ENCODE measurements at regions not wholly inside any gene's neighbourhood (a gene's known extent, or its start where the extent isn't known, plus 50 kb on each side); places are given as distances from the start of the nearest gene placed in this dataset.

GRCh38 chr12:46089414-46090162 is 99.2 kb upstream of the SCAF11 start:
- ATAC-seq (ENCODE audit: low read depth), result no peak
- CTCF ChIA-PET, result no interaction called here
- intact Hi-C loops (cut with micrococcal nuclease), result no loop called here

More at GRCh38 chr12:46089414-46090162, 99.2 kb upstream of the SCAF11 start:
- H3K9ac ChIP-seq (ENCODE audit: low read depth, low read length), result no peak overlapping the region
- no TSS peak for BruUV-seq (replicated peaks)
- no peak overlapping the region for H4K8ac ChIP-seq (ENCODE audit: low read depth in 2 of 2, low read length in 2 of 2)
- peaks cover 9% of the 10 kb centered on the region for H3K9me3 ChIP-seq (ENCODE audit: control insufficient read depth, insufficient read depth, low read length)
- H4K91ac ChIP-seq (ENCODE audit: insufficient read depth, low read depth, low read length), result no peak overlapping the region
- DNase-seq, result no peak
- no peaks in the 10 kb centered on the region for H3K79me1 ChIP-seq (ENCODE audit: low read depth in 1 of 2, low read length in 2 of 2)
- no peak overlapping the region for H2BK15ac ChIP-seq (ENCODE audit: low read depth, low read length)
- H3K18ac ChIP-seq (ENCODE audit: low read depth, low read length), result no peak overlapping the region
- no peak overlapping the region for H3K14ac ChIP-seq (replicated peaks; ENCODE audit: low read depth, low read length)
- in situ Hi-C loops (cut with MboI; ENCODE audit: low sequenced_read_pairs), result no loop called here
- no peak overlapping the region for H2BK20ac ChIP-seq (ENCODE audit: low read depth, low read length)
- no peak for TF ChIP-seq MAFK (IDR thresholded peaks at IDR 0.05; ENCODE audit: low read depth, low read length)
- TF ChIP-seq MAZ (IDR thresholded peaks at IDR 0.05; ENCODE audit: borderline replicate concordance, low read depth, low read length), result no peak
- H2AK5ac ChIP-seq (ENCODE audit: low read depth, low read length), result no peak overlapping the region
- no peak overlapping the region for H4K5ac ChIP-seq (ENCODE audit: low read depth, low read length)
- dilution Hi-C loops (cut with HindIII; ENCODE audit: low sequenced_read_pairs, unreplicated experiment), result no loop called here
- H4K20me1 ChIP-seq (ENCODE audit: insufficient read depth, low read length), result no peaks in the 10 kb centered on the region
- no peaks in the 10 kb centered on the region for H3K4me1 ChIP-seq (ENCODE audit: control insufficient read depth, insufficient read depth, low read length)
- no peak overlapping the region for H3K27ac ChIP-seq (ENCODE audit: insufficient read depth, low read length)
- no peaks in the 10 kb centered on the region for H3K36me3 ChIP-seq (ENCODE audit: control insufficient read depth, insufficient read depth, low read length)
- no peak overlapping the region for H3K4ac ChIP-seq (ENCODE audit: low read depth, low read length)
- no peak overlapping the region for H3K56ac ChIP-seq (ENCODE audit: extremely low read depth, insufficient read depth, low read length)
- H2AK9ac ChIP-seq (replicated peaks; ENCODE audit: low read depth, low read length, poor library complexity), result no peak overlapping the region
- no peaks in the 10 kb centered on the region for H3K9me1 ChIP-seq (ENCODE audit: insufficient read depth, low read length)
- peaks cover 2% of the 10 kb centered on the region; the same call in 1 of the 2 replicates for H3K27me3 ChIP-seq (ENCODE audit: control insufficient read depth, insufficient read depth, low read length)
- no peak overlapping the region for H2AFZ ChIP-seq (replicated peaks; ENCODE audit: low read length, poor library complexity)
- no peak overlapping the region for H3K4me3 ChIP-seq (ENCODE audit: insufficient read depth, low read depth, low read length)
- H2BK5ac ChIP-seq (ENCODE audit: low read depth, low read length, poor library complexity, severe bottlenecking), result no peak overlapping the region
- 68% methylated on average over 4 of the region's 5 CpGs; no CpG with 5 or more reads in 1 of the 2 experiments for WGBS, 2 experiments (ENCODE audit: extremely low coverage in 2 of 2, insufficient read length in 1 of 2)
- no peak overlapping the region for H2BK120ac ChIP-seq (ENCODE audit: low read depth, low read length)
- no peak overlapping the region for H3K23ac ChIP-seq (ENCODE audit: low read depth, low read length)
- POLR2A ChIA-PET (ENCODE audit: unreplicated experiment), result no interaction called here
- no peak overlapping the region for H3K4me2 ChIP-seq (ENCODE audit: low read depth, low read length)
